ENCODE measurements at regions not wholly inside any gene's neighbourhood (a gene's known extent, or its start where the extent isn't known, plus 50 kb on each side); places are given as distances from the start of the nearest gene placed in this dataset.
"Not testable (repeated sequence)": the region's sequence is repeated elsewhere in the genome, so short reads cannot be mapped to it uniquely, and the experiment has no call there.

DNA sequence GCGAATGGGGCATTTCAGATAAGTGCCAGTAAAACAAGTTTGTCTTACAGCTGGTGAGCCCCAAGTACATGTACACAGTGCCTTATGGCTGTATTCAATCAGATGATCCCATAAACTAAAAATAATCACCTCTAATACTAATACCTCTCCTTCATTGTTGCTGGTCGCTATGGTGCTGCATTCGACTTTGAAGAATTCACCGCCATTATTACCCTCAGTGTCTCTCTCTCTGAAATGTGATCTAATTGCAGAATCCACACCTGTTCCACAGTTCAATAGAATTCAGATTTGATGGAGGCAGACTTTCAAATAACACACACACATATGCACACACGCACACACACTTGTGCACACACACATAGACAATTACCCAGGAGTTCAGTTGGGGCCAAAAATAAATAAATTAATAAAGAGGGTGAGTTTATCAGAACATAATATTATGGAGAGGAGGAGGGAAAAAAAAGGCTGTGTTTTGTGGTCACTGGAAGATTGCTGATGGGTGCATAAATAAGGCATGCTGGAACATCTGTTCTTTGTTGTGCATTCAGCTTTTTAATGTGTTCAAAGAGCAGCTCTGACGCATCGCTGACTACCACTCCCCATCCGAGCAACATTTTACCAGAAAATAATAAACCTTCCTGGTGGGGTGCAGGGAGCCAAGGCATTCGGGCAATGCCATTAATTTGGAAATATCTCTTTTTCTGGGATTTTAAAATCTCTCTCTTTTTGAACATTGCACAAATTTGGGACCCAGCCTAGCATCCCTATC, 235.7 kb downstream of the SATB1 start:
- no peak for DNase-seq (ENCODE audit: low spot score)

GRCh38 chr3:18188491-18188890, 236.6 kb downstream of the SATB1 start:
- no peak for DNase-seq (ENCODE audit: low spot score)

- DNase-seq (ENCODE audit: low spot score), result no peak
Measured at GRCh38 chr3:18185624-18186023, 239.5 kb downstream of the SATB1 start.

GRCh38 chr3:18182923-18183322, 242.2 kb downstream of the SATB1 start:
- not testable (repeated sequence) for DNase-seq (ENCODE audit: low spot score)

- DNase-seq (ENCODE audit: low spot score), result no peak
Measured at GRCh38 chr3:18179521-18179920, 245.6 kb downstream of the SATB1 start.

DNA sequence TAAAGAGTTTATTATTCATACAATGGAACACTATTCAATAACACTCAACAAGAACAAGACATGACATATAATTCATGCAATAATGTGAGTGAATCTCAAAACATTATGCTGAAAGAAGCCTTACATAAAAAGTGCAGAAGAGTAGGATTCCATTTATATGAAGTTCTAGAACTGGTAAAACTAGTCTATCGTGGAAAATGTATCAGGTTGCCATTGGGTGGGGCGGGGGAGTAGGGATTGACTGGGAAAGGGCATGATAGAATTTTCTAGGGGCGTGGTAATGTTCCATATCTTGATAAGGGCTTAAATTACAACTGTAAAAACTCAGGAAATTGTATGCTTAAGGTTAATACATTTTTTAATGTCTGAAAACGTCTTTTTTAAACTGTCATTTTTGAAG, 247.9 kb downstream of the SATB1 start:
- DNase-seq (ENCODE audit: low spot score), result no peak

DNA sequence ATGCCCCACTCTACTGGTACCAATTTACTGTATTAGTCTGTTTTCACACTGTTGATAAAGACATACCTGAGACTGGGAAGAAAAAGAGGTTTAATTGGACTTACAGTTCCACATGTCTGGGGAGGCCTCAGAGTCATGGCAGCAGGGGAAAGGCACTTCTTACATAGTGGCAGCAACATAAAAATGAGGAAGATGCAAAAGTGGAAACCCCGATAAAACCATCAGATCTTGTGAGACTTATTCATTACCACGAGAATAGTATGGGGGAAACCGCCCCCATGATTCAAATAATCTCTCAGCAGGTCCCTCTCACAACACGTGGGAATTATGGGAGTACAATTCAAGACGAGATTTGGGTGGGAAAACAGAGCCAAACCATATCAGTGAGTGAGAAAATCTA, 251.2 kb downstream of the SATB1 start:
- not testable (repeated sequence) for DNase-seq (ENCODE audit: low spot score)

DNA sequence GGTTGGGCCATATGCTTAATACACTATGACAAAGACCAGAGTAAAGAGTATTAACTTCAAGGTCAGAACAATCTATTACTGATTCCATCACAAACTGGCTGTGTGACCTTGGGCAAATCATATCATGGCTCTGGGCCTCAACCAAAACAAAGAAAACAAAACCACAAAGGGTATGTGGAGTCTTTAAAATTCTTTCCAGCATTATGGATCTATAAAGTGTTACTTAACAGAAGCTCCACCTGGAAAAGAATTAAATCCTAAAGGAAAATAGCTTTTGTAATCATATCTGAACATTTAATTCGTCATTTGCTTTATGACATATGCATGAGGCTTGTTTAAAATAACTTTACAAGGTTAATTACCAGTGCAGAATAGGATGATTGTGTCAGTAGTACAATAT, 265.5 kb downstream of the SATB1 start:
- no peak for DNase-seq (ENCODE audit: low spot score)

- no peak for DNase-seq (ENCODE audit: low spot score)
Measured at GRCh38 chr3:18153571-18154173, 271.5 kb downstream of the SATB1 start.

DNA sequence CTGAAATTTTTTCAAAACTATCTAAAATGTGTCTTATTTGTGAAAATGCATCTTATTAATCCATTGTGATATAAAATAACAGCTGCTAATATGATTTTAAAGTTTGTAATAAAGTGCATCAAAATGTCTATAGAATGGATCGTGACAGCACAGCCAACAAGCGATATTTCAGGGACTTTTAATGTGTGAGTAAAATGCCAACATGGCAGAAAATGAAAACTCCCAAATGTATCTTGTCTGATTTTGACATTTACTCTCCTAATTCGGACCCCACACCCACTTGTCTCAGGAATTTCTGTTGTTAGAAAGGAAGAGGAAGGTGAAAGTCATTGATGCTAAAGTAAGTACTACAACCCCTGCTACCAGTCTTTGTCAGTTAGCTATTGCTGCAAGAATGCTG, 273.9 kb downstream of the SATB1 start:
- no peak for DNase-seq (ENCODE audit: low spot score)

DNA sequence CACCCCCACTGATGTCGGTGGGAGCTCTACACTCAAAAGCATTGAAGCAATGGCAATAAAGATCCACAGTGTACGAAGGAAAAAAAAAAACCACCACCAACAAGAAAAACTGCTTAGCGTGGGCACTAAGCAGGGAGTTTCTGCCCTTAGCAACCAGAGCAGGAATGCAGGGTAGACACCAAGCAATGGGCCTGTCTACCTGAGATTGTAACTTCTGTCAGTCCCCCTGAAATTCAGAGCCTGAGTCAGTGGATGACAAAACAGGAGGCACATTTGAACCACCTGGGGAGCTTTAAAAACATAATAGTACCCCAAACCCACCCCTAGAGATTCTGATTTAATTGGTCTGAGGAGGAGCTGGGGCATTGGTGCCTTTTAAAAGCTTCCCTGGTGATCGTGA, 275.2 kb downstream of the SATB1 start:
- DNase-seq (ENCODE audit: low spot score), result no peak

DNA sequence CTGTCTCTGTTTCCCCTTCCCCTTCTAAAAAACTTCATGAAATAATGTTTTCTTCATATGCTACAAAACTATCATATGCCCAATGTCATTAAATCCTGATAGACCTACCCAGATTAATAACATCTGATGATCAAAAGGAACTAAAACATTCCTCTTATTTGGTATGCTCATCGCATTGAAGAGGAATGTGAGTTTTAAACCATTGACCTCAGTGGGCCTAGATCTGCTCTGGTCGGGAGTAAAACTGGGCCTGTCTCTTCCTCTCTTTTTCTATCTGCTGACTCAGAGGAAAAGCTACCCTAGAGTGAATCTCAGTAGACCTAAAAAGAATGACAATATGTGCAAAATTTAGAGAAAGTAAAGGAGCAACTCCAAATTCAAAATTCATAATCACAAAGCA, 275.8 kb downstream of the SATB1 start:
- no peak for DNase-seq (ENCODE audit: low spot score)

GRCh38 chr3:18144571-18144970, 280.6 kb downstream of the SATB1 start:
- DNase-seq (ENCODE audit: low spot score), result no peak

DNA sequence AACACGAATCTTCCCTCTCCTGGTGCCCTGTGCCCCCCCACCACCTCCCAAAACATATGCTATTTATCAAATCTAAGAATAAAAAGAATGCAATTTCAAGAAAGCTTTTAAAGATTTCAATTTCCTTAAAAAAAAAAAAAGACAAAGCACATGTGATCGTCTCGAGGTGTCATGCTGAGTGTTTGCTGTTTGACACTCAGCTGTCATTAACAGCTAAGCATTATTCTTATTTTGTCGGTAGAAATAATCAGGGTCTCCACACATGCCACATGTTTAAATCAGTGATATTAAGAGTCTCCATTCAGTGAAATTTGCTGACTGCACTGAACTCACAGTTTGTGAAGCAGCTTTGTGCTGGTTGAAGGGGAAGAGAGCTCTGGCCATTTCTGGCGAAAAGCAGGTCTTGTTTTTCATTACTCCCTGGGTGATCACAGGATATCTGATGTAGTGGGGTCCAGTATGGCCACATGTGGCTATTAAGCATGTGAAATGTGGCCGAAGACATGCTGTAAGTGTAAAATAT, 281.8 kb downstream of the SATB1 start:
- DNase-seq (ENCODE audit: low spot score), result no peak

DNA sequence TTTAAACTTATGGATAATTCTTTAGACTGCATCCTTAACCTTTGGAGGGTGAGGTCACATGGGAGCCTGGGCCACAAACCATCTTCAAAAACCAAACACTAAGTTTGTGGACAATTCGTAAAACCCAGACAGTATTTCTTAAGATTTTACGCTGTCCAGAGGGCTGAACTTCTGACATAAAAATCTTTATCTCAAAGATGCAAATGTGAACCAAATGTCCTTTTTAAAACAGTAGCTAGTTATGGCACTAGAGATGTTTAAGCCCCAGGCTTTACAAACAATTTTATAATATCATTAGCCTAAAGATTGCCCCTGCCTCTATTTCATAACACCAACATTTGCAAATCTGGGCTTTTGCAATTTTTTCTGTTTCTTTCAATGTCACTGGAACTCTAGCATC, 287.2 kb downstream of the SATB1 start:
- DNase-seq (ENCODE audit: low spot score), result no peak

DNA sequence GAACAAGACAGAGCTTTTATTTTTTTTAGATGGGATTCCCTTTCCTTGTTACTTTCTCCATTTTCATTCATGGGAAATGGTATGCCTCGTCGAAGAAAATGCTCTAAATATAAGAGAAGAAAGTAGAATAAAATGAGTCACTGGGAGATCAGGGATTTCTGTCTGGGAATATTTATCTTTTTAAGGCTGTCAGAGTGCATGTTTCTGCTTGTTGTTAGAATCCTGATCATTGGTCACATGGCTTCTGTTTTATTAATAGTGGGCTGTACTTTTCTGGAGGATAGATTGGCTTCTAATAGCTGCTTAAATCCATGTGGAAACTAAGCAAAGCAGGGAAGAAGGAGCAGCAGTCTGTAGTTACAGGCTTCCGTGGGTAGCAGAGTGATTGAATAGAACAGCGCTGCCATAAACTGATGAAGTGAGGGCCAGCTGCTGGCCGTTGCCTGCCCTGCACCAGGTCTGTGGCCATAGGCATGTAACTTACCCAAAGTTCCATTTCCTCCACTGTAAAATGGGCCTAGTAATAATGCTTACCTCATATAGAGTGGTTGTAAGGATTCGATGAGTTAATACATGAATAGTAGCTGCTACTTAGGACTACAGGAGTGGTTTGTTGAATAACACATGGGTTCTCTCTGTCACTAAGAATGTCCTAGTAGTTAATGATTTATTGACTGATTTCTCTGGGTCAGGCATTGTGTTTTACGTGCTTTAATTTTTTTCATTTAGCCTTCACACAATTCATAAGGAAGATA, 289.9 kb downstream of the SATB1 start:
- DNase-seq (ENCODE audit: low spot score), result no peak

- DNase-seq (ENCODE audit: low spot score), result no peak
Measured at GRCh38 chr3:18134386-18135059, 290.6 kb downstream of the SATB1 start.

DNA sequence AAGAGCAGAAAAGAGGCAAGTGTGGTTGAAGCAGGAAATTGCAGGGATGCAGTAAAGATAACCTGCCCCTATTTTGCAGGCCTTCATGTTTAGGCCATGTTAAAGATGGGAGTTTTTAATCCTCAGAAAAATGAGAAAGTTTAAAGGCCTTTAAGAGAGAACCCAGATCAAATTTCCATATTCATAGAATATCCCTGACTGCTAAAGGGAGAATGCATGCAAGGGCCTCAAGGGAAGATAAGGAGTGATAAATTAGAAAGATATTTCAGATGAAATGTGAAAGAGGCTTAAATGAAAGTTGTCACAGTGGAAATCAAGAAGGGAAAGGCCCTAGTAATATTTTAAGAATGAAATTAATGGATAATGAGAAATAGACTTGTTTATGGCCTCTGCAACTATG, 292.1 kb downstream of the SATB1 start:
- no peak for DNase-seq (ENCODE audit: low spot score)

DNA sequence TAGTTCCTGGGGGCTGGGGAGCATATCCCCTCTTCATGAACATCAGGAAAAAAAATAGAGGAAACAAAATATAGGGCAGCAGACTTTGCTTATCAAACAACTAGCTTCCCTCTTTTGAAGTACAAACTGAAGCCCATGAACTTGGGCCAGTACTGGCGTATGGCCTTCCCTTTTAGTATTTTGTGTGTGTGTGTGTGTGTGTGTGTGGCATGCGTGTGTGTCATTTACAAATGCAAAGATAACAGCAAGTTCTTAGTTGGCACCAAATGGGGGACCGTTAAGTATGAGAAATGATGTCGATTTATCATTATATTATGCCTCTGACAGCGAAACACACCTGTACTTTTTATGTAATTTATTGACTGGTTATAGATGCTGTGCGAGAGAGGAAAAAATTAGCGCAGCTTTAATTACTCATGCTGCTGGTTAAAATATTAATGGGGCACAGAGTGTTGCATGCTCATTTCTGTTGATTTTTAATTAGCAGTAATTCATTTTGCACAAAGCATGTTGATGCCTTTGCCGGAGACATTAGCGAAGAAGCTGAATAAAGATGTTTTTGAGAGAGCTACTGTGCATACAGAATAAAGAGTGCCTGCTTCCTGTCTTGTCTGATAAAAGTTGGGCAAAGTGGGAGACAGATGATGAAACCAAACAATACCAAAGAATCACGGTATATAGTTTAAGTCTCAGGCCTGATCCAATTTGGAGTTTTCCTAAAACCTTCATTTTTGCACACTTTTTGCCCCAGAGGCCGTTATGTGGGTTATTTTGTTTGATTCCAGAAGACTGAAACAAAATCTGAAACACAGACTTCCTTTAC, 297.1 kb downstream of the SATB1 start:
- DNase-seq (ENCODE audit: low spot score), result no peak

DNA sequence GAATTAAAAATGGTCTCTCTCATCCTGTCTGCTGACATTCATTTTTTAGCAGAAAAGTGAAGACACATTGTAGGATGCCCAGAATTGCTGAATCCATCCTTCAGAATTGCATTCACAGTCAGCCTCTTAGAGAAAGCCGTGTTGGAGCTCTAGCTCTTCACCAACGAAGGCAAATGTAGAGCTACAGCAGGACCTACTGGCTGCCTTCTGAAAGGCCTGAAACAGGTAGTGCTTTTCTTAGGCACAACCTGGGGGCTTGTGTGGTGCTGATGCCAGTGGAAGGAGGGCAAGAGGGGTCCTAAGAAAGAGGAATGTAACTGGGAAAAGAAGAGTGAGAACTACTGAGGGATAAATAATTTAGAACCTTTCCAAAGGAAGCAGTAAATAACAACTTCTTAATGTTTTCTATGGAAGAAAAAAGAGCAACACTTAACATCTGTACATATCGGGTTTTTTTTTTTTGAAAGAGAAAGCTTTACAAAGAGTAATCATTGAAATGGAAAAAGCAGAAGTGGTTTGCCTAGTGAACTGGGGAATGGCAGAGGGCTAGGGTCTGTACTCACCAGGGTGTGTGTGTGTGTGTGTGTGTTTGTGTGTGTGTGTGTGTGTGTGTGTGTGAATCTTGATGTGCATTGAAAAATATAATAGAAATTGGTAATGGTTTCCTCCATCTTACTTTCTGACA, 297.8 kb downstream of the SATB1 start:
- no peak for DNase-seq (ENCODE audit: low spot score)

DNA sequence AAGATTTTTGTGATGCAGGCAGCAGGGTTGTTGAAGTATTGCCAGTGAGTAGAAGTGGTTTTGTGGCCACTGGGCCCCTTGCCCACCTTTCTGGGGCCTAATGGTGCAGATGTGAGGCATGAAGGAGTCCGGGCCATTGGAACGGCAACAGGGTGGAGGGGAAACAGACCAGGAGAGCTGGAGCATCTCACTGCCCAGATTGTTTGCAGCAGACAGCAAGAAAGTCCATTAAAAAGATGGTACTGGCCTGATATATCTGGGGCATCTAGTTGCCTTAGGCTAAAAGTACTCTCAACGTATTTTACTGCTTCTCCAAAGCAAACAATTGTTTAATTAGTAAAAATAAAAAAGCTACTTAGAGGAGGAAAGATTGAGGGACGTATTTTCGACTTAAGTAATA, 298.4 kb downstream of the SATB1 start:
- no peak for DNase-seq (ENCODE audit: low spot score)
